ENCODE measurements at regions not wholly inside any gene's neighbourhood (a gene's known extent, or its start where the extent isn't known, plus 50 kb on each side); places are given as distances from the start of the nearest gene placed in this dataset.

DNA sequence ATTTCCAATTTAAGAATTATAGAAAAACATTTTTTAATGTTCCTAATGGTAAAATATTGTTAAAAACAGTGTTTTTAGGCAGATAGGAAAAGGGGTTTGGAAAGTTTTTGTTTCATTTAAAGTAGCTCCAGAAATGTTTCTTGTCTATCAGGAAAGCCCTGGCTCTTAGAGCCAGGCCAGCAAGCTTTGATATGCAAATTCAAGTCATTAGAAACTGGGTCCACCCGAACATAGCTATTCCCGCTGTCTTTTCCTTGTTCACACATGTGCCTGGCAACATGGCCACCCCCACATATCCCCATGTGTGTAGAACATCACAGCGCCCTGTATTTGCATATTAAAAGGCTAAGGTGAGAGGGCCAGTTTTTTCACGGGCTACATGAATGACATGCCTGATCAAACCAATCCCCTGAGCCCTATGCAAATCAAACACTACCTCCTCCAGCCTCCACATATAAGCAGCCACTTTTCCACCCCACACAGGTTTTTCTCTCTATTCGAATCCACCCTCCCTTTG lies 925.3 kb upstream of the CDH10 start:
- TF ChIP-seq, protein P1, sequence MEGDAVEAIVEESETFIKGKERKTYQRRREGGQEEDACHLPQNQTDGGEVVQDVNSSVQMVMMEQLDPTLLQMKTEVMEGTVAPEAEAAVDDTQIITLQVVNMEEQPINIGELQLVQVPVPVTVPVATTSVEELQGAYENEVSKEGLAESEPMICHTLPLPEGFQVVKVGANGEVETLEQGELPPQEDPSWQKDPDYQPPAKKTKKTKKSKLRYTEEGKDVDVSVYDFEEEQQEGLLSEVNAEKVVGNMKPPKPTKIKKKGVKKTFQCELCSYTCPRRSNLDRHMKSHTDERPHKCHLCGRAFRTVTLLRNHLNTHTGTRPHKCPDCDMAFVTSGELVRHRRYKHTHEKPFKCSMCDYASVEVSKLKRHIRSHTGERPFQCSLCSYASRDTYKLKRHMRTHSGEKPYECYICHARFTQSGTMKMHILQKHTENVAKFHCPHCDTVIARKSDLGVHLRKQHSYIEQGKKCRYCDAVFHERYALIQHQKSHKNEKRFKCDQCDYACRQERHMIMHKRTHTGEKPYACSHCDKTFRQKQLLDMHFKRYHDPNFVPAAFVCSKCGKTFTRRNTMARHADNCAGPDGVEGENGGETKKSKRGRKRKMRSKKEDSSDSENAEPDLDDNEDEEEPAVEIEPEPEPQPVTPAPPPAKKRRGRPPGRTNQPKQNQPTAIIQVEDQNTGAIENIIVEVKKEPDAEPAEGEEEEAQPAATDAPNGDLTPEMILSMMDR (conservative IDR thresholded peaks at IDR 0.05; ENCODE audit: low read depth, low read length) = no peak
- no peak for TF ChIP-seq EZH2 (IDR thresholded peaks at IDR 0.05; ENCODE audit: low read length, unreplicated experiment)
- TF ChIP-seq EZH2phosphoT487 (IDR thresholded peaks at IDR 0.05; ENCODE audit: borderline replicate concordance, low read length) = no peak
